GM18909 (cell line): ENCODE measurements at regions not wholly inside any gene's neighbourhood (a gene's known extent, or its start where the extent isn't known, plus 50 kb on each side); places are given as distances from the start of the nearest gene placed in this dataset.

Experiments used
- ATAC-seq: cut with Tn5 transposase; IDR thresholded peaks from one replicate; pipeline ENCODE4 v1.9.1; 2021; ENCODE audit warnings: mild to moderate bottlenecking; ENCODE audit not compliant: unreplicated experiment, poor library complexity

DNA sequence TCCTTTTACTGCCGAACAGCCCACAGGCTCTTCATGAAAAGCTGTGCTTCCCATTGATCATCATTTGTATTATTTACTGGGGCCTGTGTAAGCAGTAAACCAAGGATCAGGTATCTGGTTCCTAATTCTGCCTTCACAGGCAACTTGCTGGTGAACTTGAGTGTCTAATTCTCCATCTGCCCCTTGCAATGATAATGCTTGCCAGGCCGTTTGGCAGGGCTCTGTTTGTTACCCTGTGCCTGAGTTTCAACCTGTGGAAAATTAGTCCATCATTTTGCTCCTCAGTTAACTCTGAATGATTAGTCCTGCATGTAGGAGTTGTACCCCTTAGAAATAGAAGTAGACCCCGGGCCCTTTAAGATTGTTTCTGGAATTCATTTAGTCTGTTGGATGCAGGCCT is 298.4 kb upstream of the CADM1 start:
- ATAC-seq, result no peak

DNA sequence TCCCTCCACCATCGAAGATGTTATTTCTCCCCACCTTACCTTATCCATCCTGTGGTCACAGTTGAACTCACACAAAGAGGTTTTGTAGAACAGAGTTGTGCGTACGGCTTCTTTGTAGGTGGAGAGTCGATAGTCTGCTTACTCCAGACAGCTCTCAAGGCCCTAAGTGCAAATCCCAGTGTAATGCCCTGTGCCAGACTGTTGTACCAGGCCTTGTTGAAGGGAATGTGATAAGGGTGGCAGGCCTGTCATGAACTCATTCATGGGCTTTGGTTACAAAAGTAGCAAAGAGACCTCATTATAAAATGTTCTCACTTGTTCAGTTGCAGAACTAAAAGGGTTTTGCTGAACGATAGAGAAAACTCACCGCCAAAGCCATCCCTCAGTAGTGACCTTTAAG is 288.7 kb upstream of the CADM1 start:
- ATAC-seq, result no peak

DNA sequence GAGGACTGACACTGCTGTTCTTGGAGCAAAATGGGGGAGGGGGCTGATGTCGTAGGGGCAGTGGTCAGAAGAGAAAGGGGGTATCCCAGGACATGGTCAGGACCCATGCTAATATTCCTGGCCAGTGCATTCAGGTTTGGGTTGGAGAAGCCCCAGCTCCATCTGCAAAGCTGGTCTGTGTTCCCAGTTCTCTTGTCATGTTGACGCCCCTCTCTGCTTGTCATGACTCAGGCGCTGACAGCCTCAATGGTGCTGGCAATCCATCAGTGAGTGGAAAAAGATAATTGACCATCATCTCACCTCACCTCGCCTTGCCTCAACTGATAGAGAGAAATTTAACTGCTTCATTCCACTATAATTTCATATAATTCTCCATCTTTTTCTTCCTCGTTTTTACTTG is 283.1 kb upstream of the CADM1 start:
- no peak for ATAC-seq

DNA sequence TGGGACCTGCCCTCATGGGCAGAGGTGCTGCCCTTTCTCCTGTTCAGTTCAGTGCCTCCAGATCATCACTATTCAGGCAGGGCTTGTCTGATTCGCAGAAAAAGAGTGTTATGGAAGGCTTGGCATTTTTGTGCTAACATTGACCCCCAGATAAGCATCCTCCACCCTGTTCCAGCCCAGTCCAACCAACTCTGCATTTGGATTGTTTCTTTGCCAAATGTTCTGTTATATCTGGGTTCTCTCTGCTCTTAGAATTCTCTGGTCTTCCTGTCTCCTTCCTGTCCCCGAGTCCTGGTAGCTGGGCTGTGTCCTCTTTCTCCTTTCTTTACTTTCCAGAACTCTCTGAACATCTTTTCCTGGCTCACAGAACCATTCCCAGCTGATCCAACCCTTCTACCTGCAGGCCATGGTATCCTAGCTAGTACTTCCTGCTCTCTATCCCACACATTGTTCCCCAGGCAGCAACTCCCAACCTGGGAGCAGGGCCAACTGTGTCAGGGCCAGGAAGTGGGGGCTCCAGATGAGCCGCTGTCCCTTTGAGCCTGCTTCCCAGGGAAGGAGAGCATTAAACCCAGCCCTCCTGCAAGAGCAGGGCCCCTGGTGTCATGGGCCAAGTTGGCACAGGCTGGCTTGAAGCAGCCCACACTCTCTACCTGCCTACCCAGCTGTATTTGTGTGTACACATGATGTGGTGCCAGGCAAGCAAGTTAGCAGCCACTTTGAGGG is 280.7 kb upstream of the CADM1 start:
- ATAC-seq, result no peak

DNA sequence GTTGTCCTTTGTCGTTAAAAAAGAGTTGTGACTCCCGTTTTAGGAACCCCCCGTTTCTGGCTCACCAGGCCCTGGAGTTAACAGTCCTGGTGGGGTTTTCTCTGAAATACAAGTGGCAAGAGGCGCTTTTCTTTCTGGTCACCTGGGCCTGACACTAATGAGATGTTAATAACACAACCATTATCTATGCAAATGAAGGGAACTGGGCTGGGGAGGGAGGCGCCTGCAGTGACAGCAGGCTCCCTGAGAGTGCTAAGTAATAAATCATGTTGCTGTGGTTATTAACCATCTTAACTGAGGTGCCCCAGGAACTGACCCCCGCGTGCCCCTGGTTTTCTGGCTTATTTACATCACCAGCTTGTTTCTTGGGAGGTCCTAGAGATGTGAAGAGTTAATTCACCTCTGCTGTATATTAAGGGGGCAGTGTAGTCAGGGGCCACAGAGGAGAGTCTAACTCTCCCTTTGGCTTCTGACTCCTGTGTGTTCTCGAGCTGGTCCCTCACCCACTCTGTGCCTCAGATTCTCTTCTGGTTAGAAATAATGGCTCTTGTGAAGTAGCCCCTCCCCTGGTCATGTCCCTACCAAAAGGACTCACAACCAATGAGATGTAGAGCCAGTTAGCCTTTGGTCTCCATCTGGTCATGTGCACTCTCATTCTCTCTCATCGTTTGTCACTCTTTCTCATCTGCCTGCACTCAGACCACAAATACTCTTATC is 276.6 kb upstream of the CADM1 start:
- ATAC-seq, result no peak

- no peak for ATAC-seq
Observed at GRCh38 chr11:115778928-115779650, 274.9 kb upstream of the CADM1 start.

DNA sequence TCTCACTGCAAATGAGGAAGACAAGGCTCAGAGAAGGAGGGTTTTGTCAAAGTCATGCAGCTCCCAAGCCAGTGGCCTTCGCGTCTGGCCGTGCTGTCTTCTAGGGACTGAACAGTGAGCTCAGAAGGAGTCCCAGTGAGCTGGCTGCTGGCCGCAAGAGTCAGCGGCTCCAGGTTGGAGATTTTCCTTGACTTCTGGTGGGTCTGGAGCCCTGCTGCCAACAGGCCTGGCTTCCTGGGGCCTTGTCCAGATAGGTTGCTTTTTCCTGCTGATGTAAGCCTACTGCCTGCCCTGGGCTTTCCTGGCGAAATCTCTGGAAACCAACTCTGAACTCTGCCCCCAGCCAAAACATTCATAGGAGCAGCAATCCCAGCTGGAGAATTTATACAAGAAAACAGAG is 272.7 kb upstream of the CADM1 start:
- ATAC-seq, result no peak

DNA sequence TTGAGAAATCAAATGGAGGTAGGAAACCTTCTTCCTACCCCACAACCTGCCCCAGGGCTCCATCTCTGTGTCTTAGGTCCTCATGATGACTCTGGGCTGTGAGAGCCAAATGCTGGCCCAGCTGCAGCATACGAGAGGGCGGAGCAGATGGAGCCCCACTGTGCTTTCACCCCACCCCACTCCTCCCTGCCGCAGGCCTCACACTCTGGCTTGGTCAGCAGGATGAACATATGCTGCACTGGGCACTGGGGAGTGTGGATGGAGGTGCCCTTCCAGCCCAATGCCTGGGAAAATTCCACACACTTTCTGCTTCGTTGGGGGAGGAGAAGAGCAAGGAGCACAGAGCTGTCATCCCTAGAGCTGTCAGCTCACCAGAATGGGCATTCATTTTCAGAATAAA is 271.6 kb upstream of the CADM1 start:
- no peak for ATAC-seq

DNA sequence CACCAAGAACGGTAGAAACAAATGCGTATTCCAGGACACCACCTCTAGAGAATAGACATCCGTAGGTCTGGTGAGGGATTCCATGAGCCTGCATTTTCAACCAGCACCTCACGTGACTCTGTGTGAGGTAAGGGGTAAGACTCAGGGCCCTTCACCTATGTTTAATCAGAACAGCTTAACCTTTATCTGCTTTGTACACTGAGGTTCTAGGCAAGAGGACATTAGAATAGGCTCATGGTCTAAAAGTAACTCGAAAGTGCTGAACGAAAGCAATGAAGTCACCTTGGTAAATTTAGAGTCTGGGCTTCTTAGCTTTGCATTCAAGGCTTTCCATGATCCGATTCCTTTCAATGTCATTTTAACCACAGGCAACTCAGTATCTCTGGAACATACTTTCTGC is 270.5 kb upstream of the CADM1 start:
- no peak for ATAC-seq

- ATAC-seq, result no peak
Observed at GRCh38 chr11:115769891-115770290, 265.7 kb upstream of the CADM1 start.

GRCh38 chr11:115767883-115768282 is 263.7 kb upstream of the CADM1 start:
- ATAC-seq, result no peak

DNA sequence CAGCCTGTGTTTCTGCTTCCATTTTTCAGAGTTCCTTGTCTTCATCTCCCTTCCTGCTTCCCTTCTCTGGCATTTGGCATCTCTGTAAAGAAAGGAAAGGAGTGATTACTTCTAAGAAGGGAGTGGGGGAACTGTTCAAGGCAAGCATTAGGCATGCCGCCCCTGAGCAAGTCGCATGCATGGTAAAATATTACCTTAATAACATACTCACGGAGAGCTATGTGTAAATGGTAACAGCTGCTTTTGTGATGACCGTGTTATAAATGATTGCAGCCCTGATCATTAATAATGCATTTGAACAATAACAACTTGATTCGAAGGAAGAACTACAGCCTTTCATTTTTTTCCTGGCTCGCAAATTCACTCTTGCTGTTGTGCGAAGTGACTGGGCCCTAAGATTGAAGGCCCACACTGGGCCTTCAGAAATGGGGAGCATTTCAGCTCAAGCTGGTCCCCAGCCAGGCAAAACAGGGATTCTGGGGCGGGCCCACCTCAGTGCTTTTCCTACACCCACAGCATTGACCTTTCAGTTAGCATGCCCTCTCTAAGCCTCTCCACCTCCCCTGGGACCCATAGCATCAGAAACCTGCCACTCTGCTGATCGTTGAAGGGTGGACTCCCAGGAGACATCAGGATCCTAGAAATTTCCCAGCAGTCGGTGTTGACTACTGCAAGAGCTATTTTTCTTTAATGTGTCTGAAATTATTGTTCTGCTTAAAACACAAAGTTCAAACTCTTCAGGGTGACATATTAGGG is 263.0 kb upstream of the CADM1 start:
- ATAC-seq, result no peak

GRCh38 chr11:115766561-115766960 is 262.3 kb upstream of the CADM1 start:
- no peak for ATAC-seq

DNA sequence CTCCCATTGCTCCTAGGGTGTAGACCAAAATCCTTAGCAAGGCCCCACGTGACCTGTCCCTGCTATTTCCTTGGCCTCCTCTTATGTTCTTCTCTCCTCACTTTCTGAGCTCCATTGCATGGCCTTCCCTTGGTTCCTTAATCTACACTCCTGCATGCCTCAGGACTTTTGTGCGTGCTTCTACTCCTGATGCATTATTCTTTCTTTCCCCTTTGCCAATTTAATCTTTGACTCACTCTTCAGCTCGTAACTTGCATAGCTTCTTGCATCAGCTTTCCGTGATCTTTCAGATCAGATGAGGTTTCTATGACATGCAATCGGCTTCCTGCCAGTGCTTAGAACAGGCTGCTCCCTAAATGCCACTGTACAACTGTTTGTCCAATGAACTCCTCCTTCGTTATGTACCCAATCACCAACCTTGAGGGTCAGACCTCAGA is 261.6 kb upstream of the CADM1 start:
- no peak for ATAC-seq

- ATAC-seq, result no peak
Observed at GRCh38 chr11:115764176-115764575, 260.0 kb upstream of the CADM1 start.

GRCh38 chr11:115761817-115762216 is 257.6 kb upstream of the CADM1 start:
- ATAC-seq, result no peak

- ATAC-seq, result no peak
Observed at GRCh38 chr11:115761348-115761747, 257.1 kb upstream of the CADM1 start.

GRCh38 chr11:115760461-115761320 is 256.5 kb upstream of the CADM1 start:
- ATAC-seq, result no peak

DNA sequence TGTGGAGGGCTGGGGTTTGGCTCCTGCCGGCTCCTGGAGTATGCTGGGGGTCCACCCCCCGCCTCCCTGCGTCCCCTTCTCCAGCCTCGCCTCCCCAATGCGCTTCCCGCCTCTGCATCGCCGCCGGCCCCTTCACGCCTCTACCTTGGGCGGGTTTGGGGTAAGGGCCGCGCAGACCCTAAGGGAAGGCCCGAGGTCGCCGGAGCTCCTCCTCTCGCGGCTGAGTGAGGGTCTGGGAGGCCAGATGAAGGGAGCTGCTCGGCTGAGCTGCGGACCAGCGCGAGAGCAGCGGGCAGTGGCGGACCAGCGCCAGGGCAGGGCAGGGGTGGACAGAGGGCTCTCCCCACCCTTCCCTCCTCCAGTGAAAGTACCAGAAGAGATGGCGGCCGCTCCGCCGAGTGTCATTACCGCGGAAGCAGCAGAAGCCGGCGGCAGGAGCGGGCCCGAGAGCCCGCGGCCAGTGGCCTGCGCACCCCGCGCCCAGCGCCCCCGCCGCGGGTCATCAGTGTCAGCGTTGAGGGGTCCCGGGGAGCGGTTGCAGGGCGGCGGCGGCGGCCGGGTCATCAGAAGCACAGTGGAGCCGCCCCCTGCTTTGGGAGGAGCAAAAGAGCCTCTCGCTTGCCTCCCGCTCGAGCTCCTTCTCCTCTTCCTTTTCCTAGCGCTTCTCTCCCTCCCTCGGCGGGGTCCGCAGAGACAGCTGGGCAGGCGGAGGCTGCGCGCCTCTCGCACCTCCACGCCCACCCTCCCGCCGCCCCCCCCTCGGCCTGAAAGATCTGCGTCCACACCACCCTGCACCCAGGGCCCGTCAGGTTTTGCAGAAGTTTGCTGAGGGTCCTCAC is 255.6 kb upstream of the CADM1 start:
- ATAC-seq, result no peak
